ENCODE measurements at regions not wholly inside any gene's neighbourhood (a gene's known extent, or its start where the extent isn't known, plus 50 kb on each side); places are given as distances from the start of the nearest gene placed in this dataset.

DNA sequence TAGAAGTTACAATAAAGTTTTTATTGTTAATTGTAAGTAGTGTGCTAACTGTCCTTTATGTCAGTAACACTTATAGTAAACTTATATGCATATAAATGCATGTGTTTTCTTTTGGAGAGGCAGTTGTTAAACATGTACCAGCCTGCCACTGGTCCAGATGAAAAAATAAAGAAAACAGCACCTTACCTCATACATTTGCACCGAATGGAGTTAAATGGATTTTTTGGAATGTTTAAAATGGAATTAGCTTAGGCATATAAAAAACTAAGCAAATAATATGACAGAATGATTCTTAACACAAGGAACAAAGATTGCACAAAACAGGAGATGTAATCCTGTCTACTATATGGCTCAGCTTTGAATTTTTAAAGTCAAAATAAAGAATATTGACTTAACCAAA, 50.2 kb upstream of the ALDH1A3 start:
- Histone ChIP-seq H3K9me3 (peaks cover 0 to 7% (median 0%) of the 10 kb centered on the region in 8 donors), H3K27ac (no peak overlapping the region), H3K4me1 (no peaks in the 10 kb centered on the region), H3K27me3 (replicated peaks in 1 of 7) (peaks cover 0 to 20% (median 0%) of the 10 kb centered on the region in 7 donors), H3K36me3 (no peaks in the 10 kb centered on the region), H3K4me3 (no peak overlapping the region)
- TF ChIP-seq CTCF (IDR thresholded peaks at IDR 0.05 in 8 of 11, conservative IDR thresholded peaks at IDR 0.05 in 3 of 11): no peak
- TF ChIP-seq POLR2AphosphoS5 (IDR thresholded peaks at IDR 0.05): no peak
- no peak for TF ChIP-seq POLR2A (IDR thresholded peaks at IDR 0.05)
- no peak for DNase-seq
- 86 to 95% (median 92%) methylated on average over 1 of the region's 1 CpG for WGBS, 5 donors
- intact Hi-C loops (cut with DNase I; ENCODE audit: low total_unique reads): no loop called here
